HG02938 (cell line): ENCODE measurements at regions not wholly inside any gene's neighbourhood (a gene's known extent, or its start where the extent isn't known, plus 50 kb on each side); places are given as distances from the start of the nearest gene placed in this dataset.

Experiments
- ATAC-seq: cut with Tn5 transposase; IDR thresholded peaks from one replicate; pipeline ENCODE4 v1.9.1; 2021; ENCODE audit warnings: mild to moderate bottlenecking, moderate library complexity; ENCODE audit not compliant: unreplicated experiment

DNA sequence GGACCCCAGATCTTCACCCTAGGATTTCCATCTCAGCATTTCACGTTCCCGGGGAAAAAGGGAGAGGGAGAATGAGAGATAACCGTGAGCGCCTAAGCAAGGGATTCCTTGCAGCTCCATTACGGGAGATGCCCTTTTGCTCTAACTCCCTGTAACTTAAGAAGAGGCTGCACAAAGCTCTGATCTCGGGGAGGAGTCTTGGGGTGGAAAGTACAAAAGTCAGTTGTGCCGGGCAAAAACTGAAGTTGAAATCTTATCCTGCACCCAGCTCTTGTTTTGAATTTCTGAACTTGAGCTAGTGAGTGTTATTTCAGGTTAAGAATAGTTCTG is 256.4 kb upstream of the SOX21 start:
- no peak for ATAC-seq

DNA sequence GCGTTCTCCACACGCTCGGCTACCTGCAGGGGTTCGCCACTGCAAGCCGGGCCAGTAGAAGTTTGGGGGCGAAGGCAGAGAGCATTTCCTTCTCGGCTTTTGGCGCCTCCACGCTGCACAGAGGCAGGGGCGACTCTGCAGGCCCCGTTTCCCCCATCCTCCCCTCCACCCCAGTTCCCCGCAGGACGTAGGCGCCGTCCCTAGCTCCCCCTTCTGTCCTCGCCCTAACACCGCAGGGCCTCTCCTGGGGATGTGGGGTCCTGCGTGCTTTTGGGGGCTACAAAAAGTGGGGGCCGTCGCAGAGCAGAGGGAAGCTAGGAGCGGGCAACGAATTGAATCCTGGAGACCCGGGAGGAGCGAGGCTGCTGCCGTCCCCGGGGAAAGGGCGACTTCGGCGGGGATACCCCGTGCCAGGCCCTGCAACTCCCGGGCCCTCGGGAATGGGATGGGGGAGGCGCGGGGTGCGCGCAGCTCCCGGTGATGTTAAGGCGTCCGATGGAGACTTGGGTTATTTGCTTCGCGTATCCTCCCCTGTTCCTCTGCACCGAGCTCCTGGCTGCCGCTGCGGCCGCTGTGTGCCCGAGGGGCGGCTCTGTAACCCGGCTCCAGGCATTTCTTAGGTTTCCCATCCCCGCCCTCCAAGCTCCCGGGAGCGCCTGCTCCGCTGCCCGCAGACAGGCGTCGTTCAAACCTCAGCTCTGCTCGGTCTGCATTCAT is 255.9 kb upstream of the SOX21 start:
- peak; percentile 32 for ATAC-seq

DNA sequence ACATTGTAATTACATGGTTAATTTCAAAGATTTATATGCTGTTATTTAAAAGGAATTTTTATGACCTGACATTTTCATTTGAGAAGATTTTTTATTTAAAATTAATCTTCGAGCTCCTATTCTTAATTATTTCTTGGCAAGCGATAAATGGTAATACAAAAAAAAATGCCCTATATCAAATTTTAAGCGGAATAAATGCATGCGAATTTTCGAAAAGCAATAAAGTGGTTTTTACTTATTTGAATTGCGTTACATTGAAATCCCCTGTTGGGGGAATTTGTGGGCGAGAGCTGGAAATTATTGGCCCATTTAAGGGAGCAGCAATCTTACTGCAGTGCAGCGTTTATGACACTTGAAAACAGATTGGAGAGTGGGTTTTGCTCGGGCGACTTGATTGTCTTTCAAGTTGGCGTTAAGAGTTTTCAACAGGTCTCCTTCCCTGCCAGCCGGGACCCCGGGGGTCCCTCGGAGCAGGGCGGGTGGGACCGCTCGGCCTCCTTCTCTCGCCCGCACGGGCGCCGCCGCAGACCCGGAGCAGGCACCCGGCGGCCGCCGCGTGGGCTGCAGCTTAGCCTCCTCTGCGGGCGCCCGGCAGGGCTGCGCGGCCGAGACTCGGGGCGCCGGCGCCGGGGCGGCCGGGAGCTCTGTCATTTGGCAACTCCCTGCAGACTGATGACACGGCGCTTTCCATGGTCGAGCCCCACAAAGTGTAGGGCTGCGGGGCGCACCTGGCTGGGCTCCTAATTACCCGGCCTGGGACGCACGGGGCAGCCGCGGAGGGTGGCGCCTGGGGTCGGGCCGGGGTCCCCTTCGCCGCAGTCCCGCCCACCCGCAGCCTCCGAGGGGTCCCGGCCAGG is 255.1 kb upstream of the SOX21 start:
- peak; percentile 57 for ATAC-seq

DNA sequence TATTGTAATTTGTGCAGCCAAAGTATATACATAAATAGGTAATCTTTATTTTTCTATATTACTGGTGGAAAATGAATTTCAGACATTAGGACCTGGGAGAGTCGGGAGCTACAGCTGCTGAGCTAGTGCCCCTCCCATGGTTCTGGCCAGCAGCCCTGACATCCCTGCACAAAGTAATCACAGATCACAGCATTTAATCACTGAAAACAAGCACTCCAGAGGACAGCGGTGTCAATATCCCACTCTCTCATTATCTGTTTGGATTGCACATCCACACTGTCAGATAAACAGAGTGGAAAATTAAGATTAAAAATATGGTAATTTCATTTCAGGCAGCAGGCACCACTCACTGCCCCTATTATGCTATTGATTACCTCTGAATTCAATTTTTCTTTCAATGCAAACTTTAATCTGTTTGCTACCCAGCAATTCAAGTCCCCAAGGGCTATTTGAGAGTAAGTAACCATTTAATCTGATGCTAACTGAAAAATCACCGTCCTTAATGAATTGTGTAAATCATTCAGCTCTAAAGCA is 254.1 kb upstream of the SOX21 start:
- ATAC-seq: no peak

DNA sequence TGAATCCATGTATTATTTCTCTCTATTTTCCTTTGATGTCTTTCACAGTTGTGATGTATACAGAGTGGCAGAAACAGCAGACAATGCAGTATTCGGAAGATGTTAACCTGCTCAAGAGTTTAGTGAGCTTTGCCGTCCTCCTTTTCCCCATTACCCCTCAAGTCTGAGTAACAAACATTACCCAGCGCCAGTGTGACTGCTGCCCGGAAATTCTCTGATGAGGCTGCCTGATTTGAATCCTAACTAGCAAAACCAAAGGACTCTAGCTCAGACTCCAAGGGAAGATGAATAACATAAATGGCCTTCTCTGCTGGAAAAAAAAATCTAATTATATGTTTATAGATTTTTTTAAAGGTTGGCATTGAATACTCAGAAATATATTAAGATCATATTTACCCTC is 247.3 kb upstream of the SOX21 start:
- no peak for ATAC-seq

DNA sequence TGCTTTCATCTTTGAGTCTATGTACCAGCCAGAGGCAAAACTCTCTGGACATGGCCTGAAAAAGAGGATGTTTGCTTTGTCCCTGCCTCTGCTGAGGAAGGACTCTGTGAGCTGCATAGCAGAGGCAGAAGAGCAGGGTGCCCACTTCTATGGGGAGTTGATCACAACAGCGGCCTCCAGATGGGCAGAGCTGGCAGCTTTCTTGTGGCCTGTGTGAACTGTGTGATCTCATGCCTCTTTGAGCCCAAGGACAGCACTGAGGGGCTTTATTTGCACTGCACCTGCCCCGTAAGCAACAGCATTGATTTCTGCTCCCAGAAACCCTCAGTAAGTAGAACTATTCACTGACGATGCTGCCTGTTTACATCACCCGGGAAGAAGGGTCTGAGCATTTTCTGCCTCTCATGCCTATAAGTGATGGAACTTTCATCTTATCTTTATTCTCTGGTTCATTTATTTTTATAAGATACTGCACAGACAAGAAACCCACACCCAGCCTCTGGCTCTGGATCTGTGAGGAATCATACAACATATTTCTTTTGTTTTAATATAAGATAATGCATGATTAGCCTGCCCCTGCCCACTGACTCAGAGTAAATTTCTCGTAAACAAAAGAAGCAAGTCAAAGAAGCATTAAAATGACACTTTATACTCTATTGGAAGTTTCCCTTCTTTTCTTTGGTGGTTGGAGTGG is 244.2 kb upstream of the SOX21 start:
- no peak for ATAC-seq

DNA sequence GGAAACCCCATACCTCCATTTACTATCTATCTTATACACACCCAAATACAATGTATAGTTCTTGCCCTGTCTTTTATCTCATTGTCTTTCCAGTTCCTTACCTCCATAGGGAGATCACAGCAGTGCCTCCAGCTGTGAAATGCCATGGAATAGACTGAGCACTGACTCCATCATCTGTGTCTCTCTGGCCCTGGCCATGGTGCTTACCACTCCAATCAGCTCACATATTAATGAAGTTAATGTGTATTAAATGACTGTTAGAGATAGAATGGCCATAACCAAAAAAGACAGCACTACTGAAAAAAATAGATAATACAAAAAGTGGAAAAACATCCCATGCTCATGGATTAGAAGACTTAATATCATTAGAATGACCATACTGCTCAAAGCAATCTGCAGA is 240.4 kb upstream of the SOX21 start:
- ATAC-seq: no peak

DNA sequence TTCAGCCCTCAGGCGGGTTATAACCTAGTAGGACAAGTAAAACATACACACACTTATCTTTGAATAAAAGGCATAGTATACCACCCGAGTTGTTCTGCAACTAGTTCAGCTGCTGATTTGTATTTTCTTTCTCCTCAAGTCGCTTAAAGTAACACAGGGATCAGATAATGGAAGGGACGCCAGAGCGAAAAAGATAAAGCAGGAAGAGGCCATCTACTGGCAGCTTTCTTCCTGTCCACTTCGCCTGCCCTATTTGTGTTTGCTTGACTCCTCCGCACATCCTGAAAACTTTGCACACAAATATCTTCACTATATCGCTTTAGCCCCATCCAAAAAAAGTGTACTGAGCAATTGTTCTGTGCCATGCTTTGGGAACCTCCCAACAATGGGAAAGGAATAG is 238.0 kb upstream of the SOX21 start:
- no peak for ATAC-seq

DNA sequence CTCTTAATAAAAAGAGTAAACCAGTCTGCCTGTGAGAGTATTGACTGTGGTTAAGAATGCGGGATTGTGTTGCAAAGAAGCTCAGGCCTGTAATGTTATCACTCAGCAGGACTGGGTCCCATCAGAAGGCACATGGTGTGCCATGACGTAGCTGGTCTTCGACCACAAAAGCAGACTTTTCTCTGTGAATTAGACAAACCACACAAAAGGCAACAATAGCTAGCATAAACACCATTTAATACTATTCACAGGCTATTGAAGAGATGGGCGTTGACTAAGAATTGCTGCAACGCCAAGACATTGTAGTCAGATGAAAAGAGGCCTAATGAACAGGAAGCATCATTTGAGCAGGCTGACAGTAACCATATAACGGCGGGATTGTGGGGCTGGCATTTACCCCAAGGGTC is 235.6 kb upstream of the SOX21 start:
- ATAC-seq: no peak

DNA sequence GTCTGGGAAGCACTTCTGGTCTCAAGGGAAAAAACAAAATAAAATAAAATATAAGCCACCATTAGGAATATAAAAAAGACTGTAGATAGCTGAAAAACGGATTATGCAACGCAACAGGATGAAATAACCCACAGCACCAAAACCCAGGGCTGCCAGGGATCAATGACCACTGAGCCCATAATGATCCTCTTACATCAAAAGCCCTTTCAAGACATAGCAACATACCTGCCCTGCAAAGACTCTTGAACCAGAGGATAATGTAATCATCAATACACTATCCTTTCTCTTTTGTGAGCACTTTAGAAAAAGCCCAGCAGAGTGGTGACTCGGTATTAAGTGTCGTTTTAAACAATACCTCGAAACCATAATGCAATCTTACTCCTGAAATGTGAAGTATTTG is 235.0 kb upstream of the SOX21 start:
- no peak for ATAC-seq

DNA sequence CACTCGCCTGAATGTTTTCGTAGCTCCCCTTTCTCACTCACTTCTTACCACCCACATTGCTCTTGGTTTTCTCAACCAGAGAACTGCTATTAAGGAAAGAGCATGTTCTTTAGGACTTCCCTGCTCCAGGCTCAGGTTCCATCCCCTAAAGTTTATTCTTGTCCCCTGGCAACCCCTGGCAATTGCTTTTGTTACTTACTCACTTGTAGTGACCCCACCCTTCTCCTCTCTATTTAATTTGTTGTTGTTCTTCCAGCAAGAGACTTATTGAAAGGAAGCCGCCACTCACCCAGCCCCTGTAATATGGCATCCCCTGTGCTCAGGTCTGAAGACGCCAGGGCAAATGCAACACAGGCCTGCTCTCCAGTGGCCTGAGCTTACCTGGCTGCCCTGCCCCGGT is 233.7 kb upstream of the SOX21 start:
- no peak for ATAC-seq

DNA sequence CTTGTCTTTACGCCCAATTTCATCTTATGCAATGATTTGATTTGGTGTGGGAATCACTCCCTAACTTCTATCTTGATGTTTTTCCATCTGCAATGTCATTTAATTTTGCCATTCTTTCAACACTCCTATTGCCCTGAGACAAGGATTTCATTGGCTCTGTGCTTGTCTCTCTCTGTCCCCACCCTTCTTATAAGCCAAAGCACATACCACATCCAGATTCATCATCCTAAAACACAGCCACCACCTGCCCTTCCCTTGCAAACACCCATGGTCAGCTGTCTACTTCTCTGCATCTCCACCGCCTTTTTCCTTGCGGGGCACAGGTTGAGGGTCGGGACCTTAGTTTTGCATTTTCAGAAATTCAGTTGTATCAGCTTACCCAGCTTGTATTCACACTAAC is 225.8 kb upstream of the SOX21 start:
- no peak for ATAC-seq

DNA sequence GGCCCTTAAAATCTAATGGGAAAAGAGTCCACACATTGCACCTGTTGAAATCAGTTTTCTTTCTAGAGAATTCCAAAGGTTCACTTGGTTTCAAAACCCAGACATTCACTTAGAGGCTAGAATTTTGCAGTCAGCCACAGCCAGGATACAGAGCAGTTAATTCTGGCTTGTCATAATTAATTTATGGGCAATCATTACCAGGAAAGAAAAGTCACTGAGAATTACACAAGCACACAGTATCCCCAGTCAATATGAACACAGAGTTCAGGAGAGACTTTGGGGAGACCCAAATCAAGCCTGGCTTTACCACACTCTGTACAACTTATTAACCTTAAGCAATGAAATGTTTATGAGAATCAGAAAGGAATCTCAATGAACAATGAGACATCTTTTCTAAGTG is 224.3 kb upstream of the SOX21 start:
- no peak for ATAC-seq

DNA sequence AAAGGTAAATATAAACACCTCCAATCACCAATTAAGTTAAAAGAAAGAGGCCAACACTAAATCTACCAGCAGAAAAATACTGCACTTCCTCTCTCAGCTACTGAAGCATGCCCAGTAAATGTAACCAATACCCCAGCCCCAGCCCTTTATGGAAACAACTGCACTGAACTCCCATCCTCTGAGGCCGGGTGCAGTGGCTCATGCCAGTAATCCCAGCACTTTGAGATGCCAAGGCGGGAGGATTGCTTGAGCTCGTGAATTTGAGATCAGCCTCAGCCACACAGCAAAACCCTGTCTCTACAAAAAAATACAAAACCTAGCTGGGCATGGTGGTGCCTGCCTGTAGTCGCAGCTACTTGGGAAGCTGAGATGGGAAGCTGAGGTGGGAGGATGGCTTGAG is 221.6 kb upstream of the SOX21 start:
- no peak for ATAC-seq

DNA sequence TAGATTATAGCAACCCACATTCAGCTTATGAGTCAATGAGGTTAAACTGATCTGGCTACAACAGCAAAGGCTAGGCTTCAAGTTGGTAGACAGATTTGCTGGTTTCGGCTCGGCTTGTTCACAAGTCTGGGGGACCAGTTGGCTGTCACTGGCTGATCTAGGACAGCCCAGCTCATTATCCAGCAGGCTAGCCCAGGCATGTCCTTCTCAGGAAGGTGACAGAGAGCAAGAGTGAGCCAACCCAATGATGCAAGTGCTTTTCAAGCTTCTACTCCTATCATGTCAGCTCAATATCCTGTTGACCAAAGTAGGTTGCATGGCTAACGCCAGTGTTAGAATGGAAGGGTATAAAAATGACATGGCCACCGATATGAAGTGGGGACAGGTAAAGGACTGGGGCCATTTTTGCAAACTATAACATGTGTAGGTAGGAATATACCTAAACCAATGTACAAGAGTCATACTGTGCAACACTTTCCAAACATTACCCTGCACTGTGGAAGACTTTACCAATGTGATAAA is 220.9 kb upstream of the SOX21 start:
- no peak for ATAC-seq

DNA sequence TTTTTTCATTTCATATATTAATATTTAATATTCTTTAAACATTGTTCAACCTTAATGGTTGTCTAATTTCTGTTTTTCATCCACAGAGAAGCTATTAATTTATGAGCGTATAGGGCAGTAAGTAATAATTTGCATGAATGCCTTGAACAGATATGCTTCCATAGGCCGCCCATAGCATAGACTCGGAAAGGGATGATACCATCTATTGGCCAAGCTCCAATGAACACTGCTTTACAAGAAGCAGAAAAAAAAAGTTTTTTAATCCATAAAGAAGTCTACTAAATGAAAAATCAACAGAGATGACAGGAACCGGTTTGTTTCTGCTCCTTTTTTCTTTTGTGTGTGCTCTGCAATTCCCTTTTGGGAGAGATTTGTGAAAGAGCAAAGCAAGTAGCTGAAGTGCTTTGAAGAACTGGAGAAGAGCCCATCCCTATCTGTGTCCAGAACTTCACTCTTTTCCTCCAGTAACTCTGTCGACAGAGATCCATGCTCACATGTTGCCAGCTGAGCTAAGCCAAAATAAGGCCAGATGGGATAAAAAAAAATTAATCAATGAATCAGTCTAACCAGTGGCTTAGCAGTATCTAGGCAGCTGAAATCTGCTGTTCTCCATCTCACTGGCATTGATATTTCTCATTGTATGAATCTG is 215.9 kb upstream of the SOX21 start:
- ATAC-seq: no peak

DNA sequence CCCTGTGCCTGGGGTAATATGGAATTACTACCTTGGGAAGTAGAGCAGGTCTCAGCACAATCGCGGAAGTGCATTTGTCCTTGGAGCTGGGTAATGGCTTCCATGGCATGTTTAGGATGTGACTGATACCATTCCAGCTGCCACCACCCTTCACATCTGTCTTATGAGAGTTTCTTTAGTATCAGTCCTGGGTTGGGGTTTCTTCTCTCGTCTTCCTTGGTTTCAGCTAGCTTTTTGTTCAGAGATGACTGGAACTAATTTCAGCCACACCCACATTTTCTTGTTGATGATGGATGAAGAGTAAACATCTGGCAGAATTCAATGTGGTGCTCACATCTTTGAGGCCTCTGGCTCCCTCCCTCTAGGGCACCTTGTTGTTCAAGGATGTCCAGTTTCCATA is 212.9 kb upstream of the SOX21 start:
- no peak for ATAC-seq

DNA sequence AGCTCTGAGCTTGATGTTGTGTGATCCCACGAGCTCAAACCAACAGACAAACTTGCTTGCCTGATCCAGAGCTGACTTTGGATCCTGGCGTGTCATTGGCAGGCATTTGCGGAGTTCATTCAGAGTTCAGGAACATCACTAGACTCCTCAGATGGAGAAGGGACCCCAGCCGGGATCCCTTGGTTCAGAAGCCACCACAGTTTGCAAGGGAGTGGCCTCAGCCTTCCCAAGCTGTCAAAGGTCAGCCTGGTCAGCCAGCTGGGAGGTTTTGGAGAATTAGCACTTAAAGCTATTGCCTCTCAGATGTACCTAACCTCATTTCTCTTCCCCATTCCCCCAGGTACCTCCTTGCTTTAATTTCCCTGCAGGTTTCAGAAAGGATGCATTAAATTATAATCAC is 208.8 kb upstream of the SOX21 start:
- no peak for ATAC-seq

DNA sequence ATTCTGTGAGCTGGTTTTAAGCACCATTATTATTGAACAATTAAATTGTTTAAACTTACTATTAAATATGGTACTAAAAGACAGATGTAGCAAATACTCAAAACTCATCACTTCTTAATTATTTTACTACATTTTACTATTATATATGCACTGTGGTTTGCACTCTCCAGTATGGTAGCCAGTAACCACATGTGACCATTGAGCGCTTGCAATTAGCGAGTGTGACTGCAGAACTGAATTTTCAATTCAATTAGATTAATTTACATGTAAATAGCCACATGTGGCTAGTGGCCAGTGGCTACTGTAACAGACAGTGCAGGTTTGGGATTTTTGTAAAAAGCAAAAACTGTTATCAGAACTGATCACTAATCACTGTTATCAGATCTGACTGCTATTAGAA is 208.2 kb upstream of the SOX21 start:
- ATAC-seq: no peak

DNA sequence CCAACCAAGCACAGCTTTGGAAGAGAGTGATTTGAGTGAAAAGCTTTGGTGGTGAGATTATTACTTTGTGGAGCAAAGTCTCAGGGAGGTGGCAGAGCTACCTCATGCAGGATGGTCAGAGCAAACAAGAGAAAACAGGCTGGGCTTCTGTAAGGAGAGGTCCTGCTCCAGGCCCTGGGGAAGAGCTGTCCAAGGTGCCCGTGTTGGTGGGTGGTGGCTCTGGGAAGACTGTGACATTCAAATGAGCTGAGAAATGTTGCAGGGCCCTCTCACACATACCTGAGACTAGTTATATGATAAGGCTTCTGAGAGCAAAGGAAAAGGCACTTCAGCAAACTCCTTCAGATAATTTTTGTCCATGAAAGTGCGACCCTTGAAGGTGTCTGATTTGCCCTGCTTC is 205.5 kb upstream of the SOX21 start:
- ATAC-seq: no peak

DNA sequence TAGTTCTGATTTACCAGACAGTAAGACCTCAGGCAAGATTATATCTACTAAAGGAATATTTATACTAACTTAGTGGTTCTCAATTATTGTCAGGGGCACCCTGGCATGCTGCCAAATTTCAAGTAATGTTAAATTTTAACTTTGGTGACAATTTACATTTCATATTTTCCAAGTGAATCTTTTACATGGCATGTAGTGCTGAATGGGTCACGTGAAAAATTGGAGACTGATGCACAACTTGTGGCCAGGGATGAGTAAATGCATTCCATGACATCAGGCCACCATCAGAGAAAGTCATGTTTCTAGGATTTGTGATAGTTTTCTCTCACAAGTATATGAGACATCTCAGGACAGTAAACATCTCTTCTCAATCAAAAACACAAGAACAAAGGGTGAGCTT is 202.6 kb upstream of the SOX21 start:
- ATAC-seq: no peak
